ENCODE measurements at regions not wholly inside any gene's neighbourhood (a gene's known extent, or its start where the extent isn't known, plus 50 kb on each side); places are given as distances from the start of the nearest gene placed in this dataset.

GRCh38 chr4:187063251-187063650, 339.6 kb upstream of the FAT1 start:
- no peak for TF ChIP-seq EZH2 (IDR thresholded peaks at IDR 0.05; ENCODE audit: low read depth, low read length, severe bottlenecking)
- no peak for TF ChIP-seq HDAC6 (IDR thresholded peaks at IDR 0.05; ENCODE audit: low read depth, low read length)
- TF ChIP-seq POLR2A (IDR thresholded peaks at IDR 0.05; ENCODE audit: control extremely low read depth in 1 of 2, low read depth in 2 of 2, low read length in 2 of 2) = no peak
- no peak for TF ChIP-seq CBX5 (IDR thresholded peaks at IDR 0.05; ENCODE audit: low read depth, low read length)
- TF ChIP-seq KDM4A (IDR thresholded peaks at IDR 0.05; ENCODE audit: low read depth, low read length, severe bottlenecking) = no peak
- TF ChIP-seq ATF2 (IDR thresholded peaks at IDR 0.05; ENCODE audit: low read length) = no peak
- no peak for TF ChIP-seq YY1 (IDR thresholded peaks at IDR 0.05; ENCODE audit: low read depth, low read length)
- TF ChIP-seq PHF8 (conservative IDR thresholded peaks at IDR 0.05; ENCODE audit: low read depth, low read length) = no peak
- FAIRE-seq (no peak), DNase-seq (ENCODE audit: low read depth in 1 of 2, low spot score in 2 of 2) (no peak)
- H3K4ac ChIP-seq (replicated peaks; ENCODE audit: insufficient read length, low read depth, low read length) = no peak overlapping the region
- no peak overlapping the region for H3K56ac ChIP-seq (replicated peaks; ENCODE audit: insufficient read length, low read depth, low read length)
- H2BK5ac ChIP-seq (ENCODE audit: low read depth, low read length) = no peak overlapping the region
- no peak overlapping the region for H3K4me2 ChIP-seq (ENCODE audit: insufficient read depth in 1 of 2, low read depth in 2 of 2, low read length in 2 of 2)
- H3K79me2 ChIP-seq (ENCODE audit: control insufficient read depth in 1 of 2, insufficient read depth in 2 of 2, low read length in 2 of 2) = no peaks in the 10 kb centered on the region
- no peak overlapping the region for H2BK20ac ChIP-seq (ENCODE audit: low read length)
- no peak overlapping the region for H4K5ac ChIP-seq (ENCODE audit: insufficient read length, low read depth, low read length)
- no peaks in the 10 kb centered on the region for H3K36me3 ChIP-seq (ENCODE audit: control insufficient read depth in 2 of 4, insufficient read depth in 4 of 4, low read length in 3 of 4)
- no peaks in the 10 kb centered on the region for H4K20me1 ChIP-seq (replicated peaks in 1 of 2; ENCODE audit: control insufficient read depth in 1 of 2, insufficient read depth in 2 of 2, low read length in 2 of 2)
- H3K4me1 ChIP-seq (replicated peaks in 1 of 4; ENCODE audit: control insufficient read depth in 3 of 4, insufficient read depth in 4 of 4, low read length in 3 of 4) = no peaks in the 10 kb centered on the region
- no peak overlapping the region for H2BK15ac ChIP-seq (ENCODE audit: low read length)
- H3K14ac ChIP-seq (ENCODE audit: insufficient read length) = no peak overlapping the region
- no peak overlapping the region for H2BK120ac ChIP-seq (replicated peaks; ENCODE audit: low read depth, low read length)
- H3K79me1 ChIP-seq (ENCODE audit: low read depth, low read length) = no peaks in the 10 kb centered on the region
- no peak overlapping the region for H3K9ac ChIP-seq (replicated peaks in 1 of 4; ENCODE audit: extremely low read depth in 1 of 4, low read depth in 3 of 4, low read length in 3 of 4)
- no peak overlapping the region for H3K4me3 ChIP-seq (ENCODE audit: extremely low read depth in 1 of 4, insufficient read depth in 2 of 4, low read depth in 3 of 4, low read length in 4 of 4)
- no peaks in the 10 kb centered on the region for H3K9me3 ChIP-seq (ENCODE audit: insufficient read depth in 2 of 2, low read depth in 1 of 2, low read length in 1 of 2)
- no peak overlapping the region for H4K91ac ChIP-seq (replicated peaks; ENCODE audit: insufficient read length, low read length)
- CTCF ChIA-PET (ENCODE audit: partially characterized antibody) = interaction anchor here (0.6 to 0.9 kb wide), 3 partner anchors 72 to 1561 kb away, joined by 3 to 4 read pairs (median 3); no protein-coding TSS in a partner anchor
- no peak overlapping the region for H2BK12ac ChIP-seq (ENCODE audit: low read depth, low read length)
- no peak overlapping the region for H3K23ac ChIP-seq (ENCODE audit: insufficient read length)
- H4K8ac ChIP-seq (ENCODE audit: extremely low read depth, insufficient read depth, low read length) = no peak overlapping the region
- H3K27me3 ChIP-seq (replicated peaks in 1 of 4; ENCODE audit: control insufficient read depth in 3 of 4, extremely low read depth in 1 of 4, insufficient read depth in 3 of 4, low read length in 3 of 4) = no peaks in the 10 kb centered on the region
- H3K18ac ChIP-seq (ENCODE audit: extremely low read depth, low read length) = no peak overlapping the region
- H2AK5ac ChIP-seq (ENCODE audit: low read depth, low read length) = no peak overlapping the region
- no peaks in the 10 kb centered on the region for H3K23me2 ChIP-seq (ENCODE audit: low read depth, low read length)
- no peak overlapping the region for H2AFZ ChIP-seq (ENCODE audit: low read length)
- H3K27ac ChIP-seq (ENCODE audit: low read depth, low read length) = no peak overlapping the region
- 94% methylated on average over 16 of the region's 26 CpGs; no CpG with 5 or more reads in 1 of the 2 experiments for WGBS, 2 experiments (ENCODE audit: extremely low coverage in 1 of 2, insufficient coverage in 1 of 2, insufficient read length in 1 of 2, insufficient replicate concordance in 2 of 2, low coverage in 1 of 2, low lambda C conversion rate in 2 of 2, missing lambda C conversion rate in 1 of 2)
- POLR2A ChIA-PET (ENCODE audit: partially characterized antibody) = no interaction called here

Measured in H1 (cell line).